SK-N-DZ (cell line): ENCODE measurements at regions not wholly inside any gene's neighbourhood (a gene's known extent, or its start where the extent isn't known, plus 50 kb on each side); places are given as distances from the start of the nearest gene placed in this dataset.
"Not testable (repeated sequence)": the region's sequence is repeated elsewhere in the genome, so short reads cannot be mapped to it uniquely, and the experiment has no call there.

Experiments
- DNase-seq: peaks from one replicate; pipeline ENCODE4 v3.0.0-alpha.2; 2015; ENCODE audit warnings: low spot score

- no peak for DNase-seq
Observed at GRCh38 chr20:43404878-43405277, 52.8 kb upstream of the SRSF6 start.

- not testable (repeated sequence) for DNase-seq
Observed at GRCh38 chr20:43400882-43401281, 56.8 kb upstream of the SRSF6 start.

GRCh38 chr20:43398676-43399324, 58.9 kb upstream of the SRSF6 start:
- DNase-seq: no peak

GRCh38 chr20:43397147-43397546, 60.5 kb upstream of the SRSF6 start:
- DNase-seq: no peak

- DNase-seq: no peak
Observed at GRCh38 chr20:43393052-43393451, 64.6 kb upstream of the SRSF6 start.

GRCh38 chr20:43392561-43392960, 65.1 kb upstream of the SRSF6 start:
- no peak for DNase-seq

GRCh38 chr20:43389839-43390626, 67.7 kb upstream of the SRSF6 start:
- DNase-seq: no peak

GRCh38 chr20:43389211-43389610, 68.5 kb upstream of the SRSF6 start:
- DNase-seq: no peak

GRCh38 chr20:43388268-43389002, 69.3 kb upstream of the SRSF6 start:
- no peak for DNase-seq

- DNase-seq: no peak
Observed at GRCh38 chr20:43387737-43388136, 70.0 kb upstream of the SRSF6 start.

GRCh38 chr20:43386878-43387277, 70.8 kb upstream of the SRSF6 start:
- no peak for DNase-seq

- DNase-seq: no peak
Observed at GRCh38 chr20:43385914-43386313, 71.8 kb upstream of the SRSF6 start.

GRCh38 chr20:43384101-43384940, 73.4 kb upstream of the SRSF6 start:
- no peak for DNase-seq

- no peak for DNase-seq
Observed at GRCh38 chr20:43383026-43383795, 74.5 kb upstream of the SRSF6 start.

GRCh38 chr20:43382135-43382534, 75.6 kb upstream of the SRSF6 start:
- DNase-seq: not testable (repeated sequence)

- DNase-seq: not testable (repeated sequence)
Observed at GRCh38 chr20:43381533-43381932, 76.2 kb upstream of the SRSF6 start.

- no peak for DNase-seq
Observed at GRCh38 chr20:43379239-43379917, 78.3 kb upstream of the SRSF6 start.

- no peak for DNase-seq
Observed at GRCh38 chr20:43376831-43377230, 80.9 kb upstream of the SRSF6 start.

GRCh38 chr20:43375591-43375990, 82.1 kb upstream of the SRSF6 start:
- no peak for DNase-seq

- DNase-seq: no peak
Observed at GRCh38 chr20:43372051-43372450, 85.6 kb upstream of the SRSF6 start.
